ENCODE measurements at regions not wholly inside any gene's neighbourhood (a gene's known extent, or its start where the extent isn't known, plus 50 kb on each side); places are given as distances from the start of the nearest gene placed in this dataset.

GRCh38 chr7:94294471-94295131 lies 100.1 kb upstream of the COL1A2 start:
- Histone ChIP-seq H3K27ac (ENCODE audit: insufficient read depth, low read length, poor library complexity, severe bottlenecking) (no peak overlapping the region), H3K4me3 (ENCODE audit: insufficient read depth, low read depth, low read length, poor library complexity, severe bottlenecking) (no peak overlapping the region), H3K9me3 (ENCODE audit: control insufficient read depth, low read length) (no peaks in the 10 kb centered on the region), H3K36me3 (ENCODE audit: control insufficient read depth, insufficient read depth, low read length) (no peaks in the 10 kb centered on the region), H3K27me3 (replicated peaks; ENCODE audit: control insufficient read depth, insufficient read depth, low read length, poor library complexity, severe bottlenecking) (no peaks in the 10 kb centered on the region), H3K4me1 (ENCODE audit: control insufficient read depth, insufficient read depth, low read length, poor library complexity, severe bottlenecking) (no peaks in the 10 kb centered on the region)
- DNase-seq, result no peak

- no peaks in the 10 kb centered on the region for H3K9me3 ChIP-seq (ENCODE audit: control insufficient read depth, low read length)
- DNase-seq, result no peak
- no peaks in the 10 kb centered on the region for H3K36me3 ChIP-seq (ENCODE audit: control insufficient read depth, insufficient read depth, low read length)
- H3K27ac ChIP-seq (ENCODE audit: insufficient read depth, low read length, poor library complexity, severe bottlenecking), result no peak overlapping the region
- H3K27me3 ChIP-seq (replicated peaks; ENCODE audit: control insufficient read depth, insufficient read depth, low read length, poor library complexity, severe bottlenecking), result no peaks in the 10 kb centered on the region
- H3K4me1 ChIP-seq (ENCODE audit: control insufficient read depth, insufficient read depth, low read length, poor library complexity, severe bottlenecking), result no peaks in the 10 kb centered on the region
- no peak overlapping the region for H3K4me3 ChIP-seq (ENCODE audit: insufficient read depth, low read depth, low read length, poor library complexity, severe bottlenecking)
Measured at GRCh38 chr7:94295850-94296249, 98.8 kb upstream of the COL1A2 start.

- no peaks in the 10 kb centered on the region for H3K4me1 ChIP-seq (ENCODE audit: control insufficient read depth, insufficient read depth, low read length, poor library complexity, severe bottlenecking)
- no peaks in the 10 kb centered on the region for H3K36me3 ChIP-seq (ENCODE audit: control insufficient read depth, insufficient read depth, low read length)
- no peak overlapping the region for H3K4me3 ChIP-seq (ENCODE audit: insufficient read depth, low read depth, low read length, poor library complexity, severe bottlenecking)
- DNase-seq, result no peak
- no peaks in the 10 kb centered on the region for H3K9me3 ChIP-seq (ENCODE audit: control insufficient read depth, low read length)
- no peak overlapping the region for H3K27ac ChIP-seq (ENCODE audit: insufficient read depth, low read length, poor library complexity, severe bottlenecking)
- no peaks in the 10 kb centered on the region for H3K27me3 ChIP-seq (replicated peaks; ENCODE audit: control insufficient read depth, insufficient read depth, low read length, poor library complexity, severe bottlenecking)
Measured at GRCh38 chr7:94296881-94297280, 97.8 kb upstream of the COL1A2 start.

DNA sequence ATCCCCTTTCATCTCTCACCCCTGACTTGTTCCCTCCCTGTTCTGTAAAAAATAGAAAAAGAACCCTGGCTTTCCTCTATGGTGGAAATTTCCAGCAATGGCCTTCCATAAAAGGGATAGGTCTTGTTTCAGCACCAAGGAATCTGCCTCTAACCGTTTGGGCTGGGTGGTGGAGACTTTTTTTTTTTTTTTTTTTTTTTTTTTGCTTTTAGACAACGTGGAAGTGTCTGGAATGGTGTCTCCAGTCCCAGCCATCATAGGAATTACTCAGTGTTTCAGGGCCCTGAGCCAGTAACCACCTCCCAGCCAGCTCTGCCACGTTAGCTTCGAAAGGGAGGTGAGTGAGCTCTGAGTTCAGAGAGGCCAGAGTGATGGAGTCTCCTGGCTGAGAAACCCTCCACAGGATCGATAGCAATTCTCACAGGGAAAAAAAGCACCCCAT lies 97.3 kb upstream of the COL1A2 start:
- DNase-seq, result no peak
- Histone ChIP-seq H3K4me3 (ENCODE audit: insufficient read depth, low read depth, low read length, poor library complexity, severe bottlenecking) (no peak overlapping the region), H3K4me1 (ENCODE audit: control insufficient read depth, insufficient read depth, low read length, poor library complexity, severe bottlenecking) (no peaks in the 10 kb centered on the region), H3K27me3 (replicated peaks; ENCODE audit: control insufficient read depth, insufficient read depth, low read length, poor library complexity, severe bottlenecking) (no peaks in the 10 kb centered on the region), H3K9me3 (ENCODE audit: control insufficient read depth, low read length) (no peaks in the 10 kb centered on the region), H3K36me3 (ENCODE audit: control insufficient read depth, insufficient read depth, low read length) (no peaks in the 10 kb centered on the region), H3K27ac (ENCODE audit: insufficient read depth, low read length, poor library complexity, severe bottlenecking) (no peak overlapping the region)

GRCh38 chr7:94298943-94299342 lies 95.8 kb upstream of the COL1A2 start:
- no peak for DNase-seq
- Histone ChIP-seq H3K4me3 (ENCODE audit: insufficient read depth, low read depth, low read length, poor library complexity, severe bottlenecking) (no peak overlapping the region), H3K4me1 (ENCODE audit: control insufficient read depth, insufficient read depth, low read length, poor library complexity, severe bottlenecking) (no peaks in the 10 kb centered on the region), H3K27me3 (replicated peaks; ENCODE audit: control insufficient read depth, insufficient read depth, low read length, poor library complexity, severe bottlenecking) (no peaks in the 10 kb centered on the region), H3K27ac (ENCODE audit: insufficient read depth, low read length, poor library complexity, severe bottlenecking) (no peak overlapping the region), H3K36me3 (ENCODE audit: control insufficient read depth, insufficient read depth, low read length) (no peaks in the 10 kb centered on the region), H3K9me3 (ENCODE audit: control insufficient read depth, low read length) (no peaks in the 10 kb centered on the region)

DNA sequence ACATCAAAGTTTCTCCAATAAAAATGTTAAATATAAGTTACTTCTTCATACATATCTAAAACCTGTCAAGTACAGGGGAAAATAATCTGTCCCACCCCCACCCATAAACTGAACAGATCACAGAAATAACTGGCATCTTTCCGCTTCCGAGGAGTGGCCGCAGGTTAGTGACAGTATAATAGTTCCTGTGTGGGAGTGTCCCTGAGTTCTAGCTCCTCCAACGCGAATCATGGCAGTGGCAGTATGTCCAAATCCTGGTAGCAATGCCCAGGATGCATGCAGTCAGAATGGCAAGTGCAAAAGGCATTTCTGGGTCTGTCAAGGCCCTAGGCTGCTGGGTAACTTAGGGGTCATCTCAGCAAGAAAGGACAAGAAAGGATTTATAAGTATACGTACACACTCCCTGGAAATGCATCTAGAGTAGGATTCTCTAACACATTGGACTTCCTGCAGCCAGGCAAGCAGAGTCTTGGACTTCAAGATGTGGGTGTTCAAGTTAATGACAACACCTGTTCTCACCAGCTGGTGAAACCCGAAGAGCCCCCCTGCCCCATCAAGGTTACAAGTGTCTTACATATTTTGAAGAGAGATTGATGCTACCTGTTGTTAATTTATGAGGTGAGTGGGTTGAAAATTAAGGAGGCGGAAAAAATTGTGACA lies 94.4 kb upstream of the COL1A2 start:
- Histone ChIP-seq H3K36me3 (ENCODE audit: control insufficient read depth, insufficient read depth, low read length) (no peaks in the 10 kb centered on the region), H3K4me1 (ENCODE audit: control insufficient read depth, insufficient read depth, low read length, poor library complexity, severe bottlenecking) (no peaks in the 10 kb centered on the region), H3K9me3 (ENCODE audit: control insufficient read depth, low read length) (no peaks in the 10 kb centered on the region), H3K27me3 (replicated peaks; ENCODE audit: control insufficient read depth, insufficient read depth, low read length, poor library complexity, severe bottlenecking) (no peaks in the 10 kb centered on the region), H3K4me3 (ENCODE audit: insufficient read depth, low read depth, low read length, poor library complexity, severe bottlenecking) (no peak overlapping the region), H3K27ac (ENCODE audit: insufficient read depth, low read length, poor library complexity, severe bottlenecking) (no peak overlapping the region)
- no peak for DNase-seq

DNA sequence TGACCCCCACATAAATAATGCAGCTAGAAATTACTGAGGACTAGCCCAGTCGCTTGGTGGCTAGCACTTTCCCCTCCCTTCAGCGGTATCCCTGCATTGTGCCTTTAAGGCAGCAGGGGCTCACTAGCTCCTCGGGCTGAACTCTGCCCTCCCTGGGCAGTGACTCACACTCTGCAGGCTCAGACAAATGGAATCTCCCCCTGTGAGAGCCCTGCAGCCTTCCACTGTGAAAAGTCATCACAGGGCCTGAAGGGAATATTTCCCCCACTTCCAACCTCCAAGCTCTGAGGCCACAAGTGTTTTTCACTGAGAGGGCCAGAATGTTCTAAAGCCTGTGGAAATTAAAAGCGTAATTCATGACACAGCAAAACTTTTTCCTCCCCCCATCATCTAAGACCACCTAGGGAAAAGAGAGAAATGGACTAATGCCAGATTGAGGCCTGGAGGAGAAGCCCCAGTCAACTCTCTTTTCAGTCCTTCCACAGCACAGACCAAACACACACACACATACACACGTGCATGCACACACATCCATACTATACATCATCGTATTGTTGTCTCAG lies 93.6 kb upstream of the COL1A2 start:
- H3K4me1 ChIP-seq (ENCODE audit: control insufficient read depth, insufficient read depth, low read length, poor library complexity, severe bottlenecking), result no peaks in the 10 kb centered on the region
- no peak overlapping the region for H3K4me3 ChIP-seq (ENCODE audit: insufficient read depth, low read depth, low read length, poor library complexity, severe bottlenecking)
- no peak for DNase-seq
- H3K27ac ChIP-seq (ENCODE audit: insufficient read depth, low read length, poor library complexity, severe bottlenecking), result no peak overlapping the region
- H3K9me3 ChIP-seq (ENCODE audit: control insufficient read depth, low read length), result no peaks in the 10 kb centered on the region
- H3K36me3 ChIP-seq (ENCODE audit: control insufficient read depth, insufficient read depth, low read length), result no peaks in the 10 kb centered on the region
- H3K27me3 ChIP-seq (replicated peaks; ENCODE audit: control insufficient read depth, insufficient read depth, low read length, poor library complexity, severe bottlenecking), result no peaks in the 10 kb centered on the region

GRCh38 chr7:94303118-94303517 lies 91.6 kb upstream of the COL1A2 start:
- Histone ChIP-seq H3K4me1 (ENCODE audit: control insufficient read depth, insufficient read depth, low read length, poor library complexity, severe bottlenecking) (no peaks in the 10 kb centered on the region), H3K4me3 (ENCODE audit: insufficient read depth, low read depth, low read length, poor library complexity, severe bottlenecking) (no peak overlapping the region), H3K36me3 (ENCODE audit: control insufficient read depth, insufficient read depth, low read length) (no peaks in the 10 kb centered on the region), H3K9me3 (ENCODE audit: control insufficient read depth, low read length) (no peaks in the 10 kb centered on the region), H3K27me3 (replicated peaks; ENCODE audit: control insufficient read depth, insufficient read depth, low read length, poor library complexity, severe bottlenecking) (no peaks in the 10 kb centered on the region), H3K27ac (ENCODE audit: insufficient read depth, low read length, poor library complexity, severe bottlenecking) (no peak overlapping the region)
- DNase-seq, result no peak

DNA sequence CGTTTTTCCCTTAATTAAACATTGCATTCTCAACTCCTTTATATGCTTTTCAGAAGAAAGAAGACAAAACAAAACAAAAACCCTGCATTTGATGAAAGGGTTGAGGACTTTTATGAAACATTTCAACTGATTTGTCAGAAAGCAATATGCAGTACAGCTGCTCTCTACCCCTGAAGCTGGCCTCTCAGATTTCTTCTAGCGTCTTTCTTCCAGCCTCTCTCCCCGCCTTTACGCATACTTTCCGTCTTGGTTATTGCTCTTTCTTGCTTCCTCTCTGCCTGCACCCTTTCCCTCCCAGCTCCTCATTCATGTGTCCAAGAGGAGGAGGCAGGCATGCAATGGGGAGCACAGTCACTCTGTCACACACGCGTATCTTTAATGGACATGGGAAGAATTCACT lies 91.0 kb upstream of the COL1A2 start:
- no peak overlapping the region for H3K27ac ChIP-seq (ENCODE audit: insufficient read depth, low read length, poor library complexity, severe bottlenecking)
- H3K4me3 ChIP-seq (ENCODE audit: insufficient read depth, low read depth, low read length, poor library complexity, severe bottlenecking), result no peak overlapping the region
- no peaks in the 10 kb centered on the region for H3K4me1 ChIP-seq (ENCODE audit: control insufficient read depth, insufficient read depth, low read length, poor library complexity, severe bottlenecking)
- DNase-seq, result no peak
- no peaks in the 10 kb centered on the region for H3K9me3 ChIP-seq (ENCODE audit: control insufficient read depth, low read length)
- no peaks in the 10 kb centered on the region for H3K27me3 ChIP-seq (replicated peaks; ENCODE audit: control insufficient read depth, insufficient read depth, low read length, poor library complexity, severe bottlenecking)
- no peaks in the 10 kb centered on the region for H3K36me3 ChIP-seq (ENCODE audit: control insufficient read depth, insufficient read depth, low read length)

DNA sequence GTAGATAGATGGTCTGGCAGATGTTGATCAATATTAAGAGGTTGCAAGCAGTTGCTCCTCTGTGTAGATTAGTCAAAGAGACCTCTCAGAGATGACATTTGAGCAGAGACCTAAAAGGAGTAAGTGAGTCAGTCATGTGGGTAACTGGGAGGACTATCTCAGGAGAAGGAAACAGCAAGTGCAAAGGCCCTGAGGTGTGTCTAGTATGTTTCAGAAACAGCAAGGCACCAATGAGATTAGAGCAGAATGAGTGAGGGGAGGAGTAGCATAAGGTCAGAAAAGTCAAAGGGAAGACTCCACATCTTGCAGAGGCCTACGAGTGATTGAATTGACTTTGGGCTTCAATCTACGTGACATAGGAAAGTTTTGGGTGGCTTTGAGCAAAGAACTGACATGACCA lies 89.8 kb upstream of the COL1A2 start:
- no peaks in the 10 kb centered on the region for H3K9me3 ChIP-seq (ENCODE audit: control insufficient read depth, low read length)
- no peaks in the 10 kb centered on the region for H3K36me3 ChIP-seq (ENCODE audit: control insufficient read depth, insufficient read depth, low read length)
- H3K4me1 ChIP-seq (ENCODE audit: control insufficient read depth, insufficient read depth, low read length, poor library complexity, severe bottlenecking), result no peaks in the 10 kb centered on the region
- H3K4me3 ChIP-seq (ENCODE audit: insufficient read depth, low read depth, low read length, poor library complexity, severe bottlenecking), result no peak overlapping the region
- DNase-seq, result no peak
- H3K27me3 ChIP-seq (replicated peaks; ENCODE audit: control insufficient read depth, insufficient read depth, low read length, poor library complexity, severe bottlenecking), result no peaks in the 10 kb centered on the region
- H3K27ac ChIP-seq (ENCODE audit: insufficient read depth, low read length, poor library complexity, severe bottlenecking), result no peak overlapping the region
